ENCODE measurements at regions not wholly inside any gene's neighbourhood (a gene's known extent, or its start where the extent isn't known, plus 50 kb on each side); places are given as distances from the start of the nearest gene placed in this dataset.

GRCh38 chr3:28746990-28747389 is 398.4 kb upstream of the AZI2 start:
- 92% methylated on average over 2 of the region's 2 CpGs for WGBS
- Histone ChIP-seq H3K9me3 (no peaks in the 10 kb centered on the region), H3K4me3 (no peak overlapping the region), H3K4me1 (peaks cover 16% of the 10 kb centered on the region), H3K36me3 (no peaks in the 10 kb centered on the region), H3K27ac (no peak overlapping the region), H3K27me3 (no peaks in the 10 kb centered on the region)
- no peak for DNase-seq (ENCODE audit: low spot score in 2 of 2)
- no peak for TF ChIP-seq POLR2A (IDR thresholded peaks at IDR 0.05)
- TF ChIP-seq POLR2AphosphoS5 (IDR thresholded peaks at IDR 0.05), result no peak

- Histone ChIP-seq H3K4me1 (no peaks in the 10 kb centered on the region), H3K9me3 (peaks cover 5% of the 10 kb centered on the region), H3K27me3 (no peaks in the 10 kb centered on the region), H3K27ac (no peak overlapping the region), H3K36me3 (no peaks in the 10 kb centered on the region), H3K4me3 (no peak overlapping the region)
- DNase-seq (ENCODE audit: low spot score in 2 of 2), result no peak
- 93% methylated on average over 2 of the region's 2 CpGs for WGBS
- TF ChIP-seq POLR2A (IDR thresholded peaks at IDR 0.05) (no peak), EP300 (IDR thresholded peaks at IDR 0.05) (no peak), POLR2AphosphoS5 (IDR thresholded peaks at IDR 0.05) (no peak)
- TF ChIP-seq, protein P1, sequence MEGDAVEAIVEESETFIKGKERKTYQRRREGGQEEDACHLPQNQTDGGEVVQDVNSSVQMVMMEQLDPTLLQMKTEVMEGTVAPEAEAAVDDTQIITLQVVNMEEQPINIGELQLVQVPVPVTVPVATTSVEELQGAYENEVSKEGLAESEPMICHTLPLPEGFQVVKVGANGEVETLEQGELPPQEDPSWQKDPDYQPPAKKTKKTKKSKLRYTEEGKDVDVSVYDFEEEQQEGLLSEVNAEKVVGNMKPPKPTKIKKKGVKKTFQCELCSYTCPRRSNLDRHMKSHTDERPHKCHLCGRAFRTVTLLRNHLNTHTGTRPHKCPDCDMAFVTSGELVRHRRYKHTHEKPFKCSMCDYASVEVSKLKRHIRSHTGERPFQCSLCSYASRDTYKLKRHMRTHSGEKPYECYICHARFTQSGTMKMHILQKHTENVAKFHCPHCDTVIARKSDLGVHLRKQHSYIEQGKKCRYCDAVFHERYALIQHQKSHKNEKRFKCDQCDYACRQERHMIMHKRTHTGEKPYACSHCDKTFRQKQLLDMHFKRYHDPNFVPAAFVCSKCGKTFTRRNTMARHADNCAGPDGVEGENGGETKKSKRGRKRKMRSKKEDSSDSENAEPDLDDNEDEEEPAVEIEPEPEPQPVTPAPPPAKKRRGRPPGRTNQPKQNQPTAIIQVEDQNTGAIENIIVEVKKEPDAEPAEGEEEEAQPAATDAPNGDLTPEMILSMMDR (IDR thresholded peaks at IDR 0.05), result no peak
These were observed 403.2 kb upstream of the AZI2 start for GRCh38 chr3:28751864-28752263.

GRCh38 chr3:28752290-28752689 is 403.7 kb upstream of the AZI2 start:
- Histone ChIP-seq H3K27ac (no peak overlapping the region), H3K4me3 (no peak overlapping the region), H3K9me3 (peaks cover 5% of the 10 kb centered on the region), H3K36me3 (no peaks in the 10 kb centered on the region), H3K27me3 (no peaks in the 10 kb centered on the region), H3K4me1 (no peaks in the 10 kb centered on the region)
- no peak for DNase-seq (ENCODE audit: low spot score in 2 of 2)
- WGBS, result 44% methylated on average over 1 of the region's 1 CpG
- TF ChIP-seq EP300 (IDR thresholded peaks at IDR 0.05) (no peak), POLR2AphosphoS5 (IDR thresholded peaks at IDR 0.05) (no peak), POLR2A (IDR thresholded peaks at IDR 0.05) (no peak)
- TF ChIP-seq, protein P1 (IDR thresholded peaks at IDR 0.05), result no peak

DNA sequence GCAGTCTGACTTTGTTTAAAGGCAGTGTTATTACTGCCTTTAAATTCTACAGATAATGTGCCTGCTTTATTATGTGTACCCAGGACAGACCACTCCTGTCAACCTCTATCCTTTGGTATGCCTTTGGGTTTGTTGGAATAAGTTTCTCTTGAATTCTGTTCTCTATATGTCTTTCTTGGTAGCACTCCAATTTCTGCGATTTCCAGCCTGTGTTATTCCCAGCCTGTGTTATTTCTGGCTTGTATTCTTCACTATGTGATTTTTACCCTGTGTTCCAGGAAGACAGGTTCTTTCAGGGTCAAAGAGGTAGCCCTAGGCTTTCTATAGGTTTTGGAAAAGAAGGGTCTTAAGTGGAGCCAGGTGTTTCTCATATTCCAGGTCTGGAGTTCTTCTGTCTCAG is 407.4 kb upstream of the AZI2 start:
- 52% methylated on average over 1 of the region's 1 CpG for WGBS
- no peak for DNase-seq (ENCODE audit: low spot score in 2 of 2)
- no peak overlapping the region for H3K27ac ChIP-seq
- no peak overlapping the region for H3K4me3 ChIP-seq
- TF ChIP-seq, protein P1 (IDR thresholded peaks at IDR 0.05), result no peak
- no peak for TF ChIP-seq EP300 (IDR thresholded peaks at IDR 0.05)
- TF ChIP-seq POLR2AphosphoS5 (IDR thresholded peaks at IDR 0.05), result no peak
- no peak for TF ChIP-seq POLR2A (IDR thresholded peaks at IDR 0.05)
- no peaks in the 10 kb centered on the region for H3K36me3 ChIP-seq
- no peaks in the 10 kb centered on the region for H3K27me3 ChIP-seq
- H3K4me1 ChIP-seq, result no peaks in the 10 kb centered on the region
- H3K9me3 ChIP-seq, result peaks cover 5% of the 10 kb centered on the region

- Histone ChIP-seq H3K27ac (no peak overlapping the region), H3K27me3 (no peaks in the 10 kb centered on the region), H3K9me3 (peaks cover under 1% of the 10 kb centered on the region), H3K4me3 (no peak overlapping the region), H3K36me3 (no peaks in the 10 kb centered on the region), H3K4me1 (no peaks in the 10 kb centered on the region)
- DNase-seq (ENCODE audit: low spot score in 2 of 2), result no peak
- TF ChIP-seq POLR2AphosphoS5 (IDR thresholded peaks at IDR 0.05) (no peak), EP300 (IDR thresholded peaks at IDR 0.05) (no peak), POLR2A (IDR thresholded peaks at IDR 0.05) (no peak)
- TF ChIP-seq, protein P1 (IDR thresholded peaks at IDR 0.05), result no peak
These were observed 409.5 kb upstream of the AZI2 start for GRCh38 chr3:28758115-28758514.

GRCh38 chr3:28761375-28761774 is 412.8 kb upstream of the AZI2 start:
- Histone ChIP-seq H3K27me3 (no peaks in the 10 kb centered on the region), H3K4me1 (no peaks in the 10 kb centered on the region), H3K36me3 (no peaks in the 10 kb centered on the region), H3K4me3 (no peak overlapping the region), H3K27ac (no peak overlapping the region), H3K9me3 (no peaks in the 10 kb centered on the region)
- 64% methylated on average over 1 of the region's 1 CpG for WGBS
- TF ChIP-seq, protein P1 (IDR thresholded peaks at IDR 0.05), result no peak
- TF ChIP-seq POLR2AphosphoS5 (IDR thresholded peaks at IDR 0.05), result no peak
- no peak for TF ChIP-seq EP300 (IDR thresholded peaks at IDR 0.05)
- DNase-seq (ENCODE audit: low spot score in 2 of 2), result no peak
